ENCODE measurements at regions not wholly inside any gene's neighbourhood (a gene's known extent, or its start where the extent isn't known, plus 50 kb on each side); places are given as distances from the start of the nearest gene placed in this dataset.
A peak's percentile ranks its signal among the peaks of the same experiment; 100 is the strongest.
"Not testable (repeated sequence)": the region's sequence is repeated elsewhere in the genome, so short reads cannot be mapped to it uniquely, and the experiment has no call there.

DNA sequence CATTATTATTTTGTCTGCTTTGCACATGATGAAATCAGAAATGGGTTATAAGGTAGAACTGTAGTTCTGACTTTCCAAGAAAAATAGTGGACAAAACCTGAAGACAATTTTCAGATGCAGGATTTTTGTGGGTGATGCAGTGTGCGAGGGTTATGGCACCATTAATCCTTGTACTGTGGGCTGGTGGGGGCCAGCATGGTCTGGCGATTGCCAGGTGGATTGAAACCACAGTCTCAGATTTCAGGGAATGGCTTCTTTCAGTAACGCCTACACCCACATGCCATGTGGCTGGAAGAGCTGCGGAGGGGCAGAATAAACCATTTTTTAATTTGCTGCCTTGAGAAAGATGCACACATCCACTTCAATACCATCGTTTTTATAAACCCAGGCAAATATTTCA, 150.5 kb downstream of the ARSF start:
- intact Hi-C loops (cut with DNase I): no loop called here
- ATAC-seq: no peak
- no peak for DNase-seq

- DNase-seq (no peak), ATAC-seq (no peak)
- intact Hi-C loops (cut with DNase I): no loop called here
These were observed 149.9 kb downstream of the ARSF start for GRCh38 chrX:3191201-3191600.

DNA sequence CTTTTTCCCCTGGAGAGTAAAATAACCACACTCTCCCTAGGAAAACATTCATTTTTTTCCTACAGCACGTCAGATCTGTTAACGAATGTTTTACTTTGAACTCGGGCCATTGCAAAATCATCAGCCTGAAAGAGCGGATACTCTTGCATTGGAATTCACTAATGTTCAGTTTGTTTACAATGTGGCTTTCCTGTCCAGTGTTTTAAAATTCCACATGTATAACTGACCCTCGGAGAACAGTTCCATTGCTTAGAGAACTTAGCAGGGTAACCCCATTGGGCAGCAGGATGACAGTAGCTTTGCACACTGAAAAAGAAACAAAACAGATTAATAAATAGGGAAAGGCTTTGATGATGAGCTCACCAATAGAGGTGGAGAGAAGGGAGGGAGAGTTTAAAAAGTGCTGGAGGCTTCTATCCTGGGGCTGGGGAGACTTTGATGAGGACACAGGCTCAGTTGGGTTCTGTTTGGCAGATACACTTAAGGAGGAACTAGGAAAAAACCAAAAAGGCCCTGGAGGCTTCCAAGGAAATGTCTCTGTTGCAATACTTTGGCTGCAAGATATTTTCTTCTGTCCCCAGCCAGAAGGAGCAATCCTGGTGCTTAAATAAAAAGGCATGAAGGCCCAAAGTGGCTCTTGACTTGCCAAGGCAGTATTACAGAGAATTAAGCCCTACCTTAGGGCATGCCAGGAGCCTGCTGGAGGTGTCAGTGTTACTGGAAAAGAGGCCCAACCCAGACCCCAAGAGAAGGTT, 143.1 kb downstream of the ARSF start:
- intact Hi-C loops (cut with DNase I): no loop called here
- DNase-seq: no peak
- ATAC-seq: peak; percentile 64 to 74

DNA sequence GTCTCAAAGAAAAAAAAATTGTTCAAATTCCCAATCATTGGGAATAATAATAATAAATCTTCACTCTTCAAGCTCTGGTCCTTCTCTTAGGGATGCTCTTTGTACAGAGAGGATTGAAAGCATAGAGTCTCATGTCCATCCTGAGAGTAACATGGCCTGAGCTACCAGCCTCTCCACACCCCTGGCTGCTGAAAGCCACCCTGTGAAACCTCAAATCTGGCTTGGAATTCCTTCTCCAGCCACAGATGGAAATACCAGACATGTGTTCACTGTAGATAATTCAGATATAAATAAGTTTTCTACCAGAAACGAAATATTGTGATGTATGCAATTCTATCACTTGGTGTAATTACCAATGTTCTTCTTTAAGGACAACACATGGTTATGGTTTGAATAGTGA, 140.6 kb downstream of the ARSF start:
- DNase-seq (no peak), ATAC-seq (no peak)
- intact Hi-C loops (cut with DNase I): no loop called here

DNA sequence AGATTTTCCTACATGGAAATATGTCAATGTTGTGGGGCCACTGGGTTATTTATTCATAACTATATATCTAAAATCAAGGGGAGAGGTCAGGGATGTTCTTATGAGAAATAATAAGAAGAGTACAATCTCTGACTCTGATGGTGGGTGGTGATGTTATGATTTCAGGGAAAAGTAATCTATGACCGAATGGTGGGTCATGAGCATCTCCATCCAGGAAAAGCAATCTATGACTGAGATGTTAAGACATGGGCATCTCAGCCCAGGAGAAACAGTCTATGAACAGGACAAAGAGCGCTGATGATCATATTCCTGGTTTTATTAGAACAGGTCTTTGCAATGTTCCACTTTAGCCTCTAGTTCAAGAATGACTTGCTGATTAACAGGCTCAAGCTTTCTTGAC, 137.1 kb downstream of the ARSF start:
- ATAC-seq: no peak
- intact Hi-C loops (cut with DNase I): no loop called here
- DNase-seq: no peak

- DNase-seq (no peak), ATAC-seq (no peak)
- intact Hi-C loops (cut with DNase I): no loop called here
These were observed 136.6 kb downstream of the ARSF start for GRCh38 chrX:3177851-3178250.

GRCh38 chrX:3176439-3176820, 135.2 kb downstream of the ARSF start:
- peak in 1 of 2 donors; percentile 38 for ATAC-seq
- no peak for DNase-seq
- intact Hi-C loops (cut with DNase I): no loop called here

GRCh38 chrX:3175659-3176438, 134.6 kb downstream of the ARSF start:
- DNase-seq (no peak), ATAC-seq (no peak)
- intact Hi-C loops (cut with DNase I): no loop called here

DNA sequence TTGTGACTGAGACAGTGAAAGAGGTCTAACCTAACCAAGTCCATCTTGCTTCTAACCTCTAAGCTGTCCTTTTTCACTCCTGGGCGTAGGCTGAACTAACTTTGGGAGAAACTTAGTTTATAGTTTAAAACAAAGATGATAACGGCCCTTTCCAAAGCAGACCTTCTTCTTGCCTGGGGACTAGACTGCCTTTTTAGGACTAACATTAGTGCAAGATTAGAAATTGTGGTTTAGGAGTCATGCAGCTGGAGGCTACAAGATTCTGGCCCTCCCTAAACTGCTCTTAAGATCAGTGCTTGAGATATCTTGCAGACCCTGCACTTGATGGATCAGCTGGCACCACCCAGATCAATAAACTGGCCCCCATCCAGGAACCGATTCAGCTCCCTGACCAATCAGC, 130.9 kb downstream of the ARSF start:
- ATAC-seq; DNase-seq; intact Hi-C loops (cut with DNase I): not testable (repeated sequence)

GRCh38 chrX:3169421-3169820, 128.2 kb downstream of the ARSF start:
- DNase-seq (no peak), ATAC-seq (no peak)
- intact Hi-C loops (cut with DNase I): no loop called here

DNA sequence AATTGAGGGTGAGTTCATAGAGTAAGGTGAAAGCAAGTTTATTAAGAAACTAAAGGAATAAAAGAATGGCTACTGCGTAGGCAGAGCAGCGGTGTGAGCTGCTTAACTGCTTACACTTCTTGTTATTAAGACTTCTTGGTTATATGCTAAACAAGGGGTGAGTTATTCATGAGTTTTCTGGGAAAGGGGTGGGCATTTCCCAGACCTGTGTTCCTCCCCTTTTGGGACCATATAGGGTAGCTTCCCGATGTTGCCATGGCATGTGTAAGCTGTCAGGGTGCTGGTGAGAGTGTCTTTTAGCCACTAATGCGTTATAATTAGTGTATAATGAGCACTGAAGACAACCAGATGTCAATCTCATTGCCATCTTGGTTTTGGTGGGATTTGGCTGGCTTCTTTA, 126.5 kb downstream of the ARSF start:
- intact Hi-C loops (cut with DNase I): no loop called here

DNA sequence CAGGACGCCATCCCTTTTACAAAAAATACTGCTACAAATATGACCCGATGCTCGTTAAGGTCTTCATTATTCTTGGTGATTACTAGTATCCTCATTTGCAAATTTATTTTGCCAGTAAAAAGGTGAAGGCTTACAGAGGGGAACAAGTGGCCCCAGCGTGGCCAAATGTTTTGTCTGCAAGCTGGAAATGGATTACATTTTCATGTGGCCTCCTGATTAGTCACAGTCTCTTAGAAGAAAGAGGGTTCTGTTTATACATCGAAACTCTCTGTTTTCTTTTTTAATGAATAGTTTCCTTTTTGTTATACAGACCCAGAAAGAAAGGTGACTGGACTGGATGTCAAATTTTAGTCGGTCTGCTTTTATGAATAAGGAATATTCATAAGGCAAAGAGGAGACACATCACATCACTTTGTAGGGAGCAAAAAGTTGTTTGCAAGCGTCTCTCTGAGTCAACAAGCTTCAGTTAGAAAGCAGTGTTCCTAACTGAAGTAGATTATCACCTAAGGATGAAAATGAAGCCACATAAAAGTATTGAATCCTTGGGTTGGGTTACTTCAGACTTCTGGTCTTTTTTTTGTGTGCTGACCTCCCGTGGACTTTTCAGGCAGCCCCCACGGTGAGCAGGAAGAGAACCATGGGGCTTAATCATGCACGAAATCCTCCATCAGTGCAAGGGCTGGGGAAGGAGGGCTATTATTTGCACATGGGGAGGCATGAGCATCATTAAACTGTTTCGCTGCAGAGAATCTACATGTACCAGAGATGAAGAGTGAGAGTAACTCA, 125.6 kb downstream of the ARSF start:
- ATAC-seq (no peak), DNase-seq (no peak)
- intact Hi-C loops (cut with DNase I): no loop called here

More for the DNA sequence above, 126.5 kb downstream of the ARSF start:
- ATAC-seq: no peak
- DNase-seq: no peak

- intact Hi-C loops (cut with DNase I): no loop called here
- DNase-seq (no peak), ATAC-seq (no peak)
These were observed 124.5 kb downstream of the ARSF start for GRCh38 chrX:3165808-3166207.
